Fibroblast of mammary gland (primary cell): ENCODE measurements at regions not wholly inside any gene's neighbourhood (a gene's known extent, or its start where the extent isn't known, plus 50 kb on each side); places are given as distances from the start of the nearest gene placed in this dataset.

Source experiments
- DNase-seq: peaks from one replicate; pipeline ENCODE4 v3.0.0-alpha.2; 2010; ENCODE audit warnings: low read depth
- H3K4me3 ChIP-seq: 2 replicates; pipeline ENCODE4 v1.5.1; 2011; ENCODE audit warnings: low read depth, mild to moderate bottlenecking, low read length, moderate library complexity; ENCODE audit not compliant: control insufficient read depth
- TF ChIP-seq, protein P1 (sequence below): conservative IDR thresholded peaks from 2 replicates; pipeline ENCODE4 v1.5.1; 2011; ENCODE audit warnings: low read depth, low read length, inconsistent platforms; ENCODE audit not compliant: control insufficient read depth, insufficient read depth

DNA sequence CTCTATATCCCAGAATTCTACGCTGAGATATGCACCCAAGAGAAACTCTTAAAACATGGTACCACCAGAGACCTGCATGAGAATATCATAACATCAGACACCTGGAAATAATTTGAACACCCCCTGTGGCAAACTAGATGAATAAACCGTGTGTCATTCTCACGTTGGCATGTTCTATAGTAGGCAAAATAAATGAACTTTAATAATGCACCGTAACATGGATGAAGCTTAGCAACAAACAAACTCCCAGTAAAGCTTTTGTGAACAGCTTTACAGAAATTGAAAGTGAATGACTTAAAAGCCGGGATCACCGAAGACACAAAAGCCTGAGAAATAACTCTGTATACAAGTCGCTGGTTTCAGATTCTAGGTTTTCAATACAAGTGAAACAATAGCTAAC, 1166.8 kb upstream of the CITED2 start:
- peak; percentile 31 for DNase-seq
- TF ChIP-seq, protein P1, sequence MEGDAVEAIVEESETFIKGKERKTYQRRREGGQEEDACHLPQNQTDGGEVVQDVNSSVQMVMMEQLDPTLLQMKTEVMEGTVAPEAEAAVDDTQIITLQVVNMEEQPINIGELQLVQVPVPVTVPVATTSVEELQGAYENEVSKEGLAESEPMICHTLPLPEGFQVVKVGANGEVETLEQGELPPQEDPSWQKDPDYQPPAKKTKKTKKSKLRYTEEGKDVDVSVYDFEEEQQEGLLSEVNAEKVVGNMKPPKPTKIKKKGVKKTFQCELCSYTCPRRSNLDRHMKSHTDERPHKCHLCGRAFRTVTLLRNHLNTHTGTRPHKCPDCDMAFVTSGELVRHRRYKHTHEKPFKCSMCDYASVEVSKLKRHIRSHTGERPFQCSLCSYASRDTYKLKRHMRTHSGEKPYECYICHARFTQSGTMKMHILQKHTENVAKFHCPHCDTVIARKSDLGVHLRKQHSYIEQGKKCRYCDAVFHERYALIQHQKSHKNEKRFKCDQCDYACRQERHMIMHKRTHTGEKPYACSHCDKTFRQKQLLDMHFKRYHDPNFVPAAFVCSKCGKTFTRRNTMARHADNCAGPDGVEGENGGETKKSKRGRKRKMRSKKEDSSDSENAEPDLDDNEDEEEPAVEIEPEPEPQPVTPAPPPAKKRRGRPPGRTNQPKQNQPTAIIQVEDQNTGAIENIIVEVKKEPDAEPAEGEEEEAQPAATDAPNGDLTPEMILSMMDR = no peak
- H3K4me3 ChIP-seq = no peak overlapping the region

DNA sequence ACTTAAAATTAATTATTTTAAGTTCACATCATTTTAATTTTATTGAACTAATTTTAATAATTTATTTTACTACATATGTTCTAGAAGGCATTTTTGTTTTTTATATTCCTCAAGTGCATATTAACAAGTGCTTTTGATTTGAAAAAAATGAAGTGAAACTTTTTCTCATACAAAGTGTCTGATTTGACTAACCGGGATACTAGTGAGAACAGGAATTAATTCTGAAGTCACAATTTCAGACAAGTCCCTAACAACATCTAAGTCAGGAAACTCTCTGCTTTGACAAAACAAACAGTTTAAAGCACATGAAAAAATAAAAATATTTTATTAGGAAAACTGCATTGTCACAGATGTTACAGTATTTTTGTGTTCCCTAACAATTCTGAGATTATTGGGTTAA, 1166.3 kb upstream of the CITED2 start:
- no peak overlapping the region for H3K4me3 ChIP-seq
- no peak for DNase-seq
- TF ChIP-seq, protein P1 = no peak

DNA sequence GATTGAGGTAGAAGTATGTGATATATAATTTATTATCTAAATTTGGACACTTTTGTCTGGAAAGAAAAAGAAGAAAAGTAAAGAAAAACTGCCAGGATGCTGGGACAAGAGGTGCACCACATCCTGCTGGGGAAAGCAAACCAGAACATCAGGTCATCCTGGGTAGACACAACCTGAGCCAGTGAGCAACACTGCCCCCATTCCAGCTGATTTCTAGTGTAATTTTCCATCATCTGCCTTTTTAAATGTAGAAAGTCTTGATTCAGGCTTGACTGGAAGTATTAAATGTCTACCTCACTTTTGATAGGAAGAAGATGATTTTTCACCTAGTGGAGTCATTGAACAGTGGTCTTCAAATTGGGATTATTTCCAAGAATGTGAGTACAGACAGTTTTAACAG, 1164.5 kb upstream of the CITED2 start:
- TF ChIP-seq, protein P1 = no peak
- H3K4me3 ChIP-seq = no peak overlapping the region
- peak; percentile 28 for DNase-seq

DNA sequence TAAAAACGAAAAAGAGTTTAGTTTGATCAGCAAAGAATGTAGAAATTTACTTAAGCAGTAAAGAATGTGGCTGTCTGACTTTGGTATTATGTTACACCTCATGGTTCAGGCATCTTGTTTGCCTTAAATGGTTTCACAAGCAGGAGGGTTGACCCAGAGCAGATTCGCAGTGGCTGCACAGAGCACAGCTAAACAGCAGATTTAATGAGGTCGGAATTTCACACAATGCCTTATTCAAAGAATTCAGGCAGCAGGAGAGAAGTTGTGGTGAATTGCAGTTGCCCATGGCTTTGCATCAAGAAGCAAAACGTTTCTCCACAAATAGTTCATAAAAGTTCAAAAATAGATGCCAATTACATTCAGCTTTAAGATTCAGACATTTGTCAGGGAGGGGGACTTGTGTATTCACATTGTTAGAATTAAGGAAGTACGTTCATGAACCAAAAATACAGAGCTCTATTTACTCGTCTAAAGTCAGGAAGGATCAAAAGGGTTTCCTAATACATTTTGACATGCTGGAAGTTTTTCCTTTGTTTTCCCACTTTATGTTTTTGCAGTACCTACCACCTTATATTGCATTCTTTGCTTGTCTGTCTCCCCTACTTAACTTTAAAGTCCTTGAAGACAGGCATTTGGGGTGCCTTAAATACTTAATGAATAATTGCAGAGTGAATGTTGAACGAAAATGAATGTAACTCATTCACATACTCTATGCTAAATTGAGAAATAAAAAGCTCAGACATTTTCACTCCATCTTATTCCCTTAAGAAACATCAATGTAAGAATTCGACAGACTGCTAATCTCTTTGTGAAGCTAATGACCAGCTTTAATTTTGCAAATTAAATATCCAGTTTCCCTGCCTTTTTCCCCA, 1163.6 kb upstream of the CITED2 start:
- TF ChIP-seq, protein P1 = no peak
- DNase-seq = peak; percentile 95
- H3K4me3 ChIP-seq = no peak overlapping the region

DNA sequence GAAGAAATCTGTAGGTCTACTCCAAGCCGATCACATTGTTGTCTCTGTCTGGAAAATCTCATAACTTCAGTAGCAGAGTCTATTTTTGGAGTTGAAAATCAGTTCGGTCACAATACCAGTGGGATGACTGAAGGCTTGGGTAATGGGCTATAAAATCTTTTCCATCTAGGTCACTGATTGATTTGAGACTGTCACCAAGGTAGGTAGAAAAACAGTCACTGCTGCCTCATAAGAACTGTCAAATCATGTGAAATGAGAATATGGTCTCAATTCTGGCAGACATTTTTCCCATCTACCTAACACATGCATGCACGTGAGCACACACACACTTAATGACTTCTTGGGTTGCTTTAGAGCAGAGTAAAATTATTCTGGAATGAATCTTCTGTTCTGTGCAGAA, 1162.8 kb upstream of the CITED2 start:
- no peak overlapping the region for H3K4me3 ChIP-seq
- TF ChIP-seq, protein P1 = no peak
- DNase-seq = peak; percentile 25

DNA sequence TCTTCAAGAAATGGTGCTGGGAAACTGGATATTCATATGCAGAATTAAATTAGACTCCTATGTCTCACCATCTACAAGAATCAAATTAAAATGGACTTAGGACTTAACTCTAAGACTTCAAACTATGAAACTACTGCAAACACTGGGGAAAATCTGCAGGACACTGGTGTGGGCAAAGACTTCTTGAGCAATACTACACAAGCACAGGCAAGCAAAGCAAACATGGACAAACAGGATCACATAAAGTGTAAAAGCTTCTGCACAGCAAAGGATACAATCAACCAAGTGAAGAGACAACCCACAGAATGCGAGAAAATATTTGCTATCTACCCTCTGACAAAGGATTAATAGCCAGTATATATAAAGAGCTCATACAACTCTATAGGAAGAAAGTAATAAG, 1161.1 kb upstream of the CITED2 start:
- H3K4me3 ChIP-seq = no peak overlapping the region
- TF ChIP-seq, protein P1 = no peak
- no peak for DNase-seq
